ENCODE measurements at regions not wholly inside any gene's neighbourhood (a gene's known extent, or its start where the extent isn't known, plus 50 kb on each side); places are given as distances from the start of the nearest gene placed in this dataset.
"Not testable (repeated sequence)": the region's sequence is repeated elsewhere in the genome, so short reads cannot be mapped to it uniquely, and the experiment has no call there.

- Mint-ChIP-seq H3K36me3 (ENCODE audit: insufficient read depth) (no peaks in the 10 kb centered on the region), H3K27me3 (peaks cover 3% of the 10 kb centered on the region), H3K27ac (no peak overlapping the region), H3K4me1 (ENCODE audit: low read depth) (peaks cover 29% of the 10 kb centered on the region), H3K4me3 (ENCODE audit: low read depth) (no peak overlapping the region), H3K9me3 (ENCODE audit: low read depth) (no peaks in the 10 kb centered on the region)
- TF ChIP-seq CTCF (IDR thresholded peaks at IDR 0.05; ENCODE audit: unreplicated experiment), result no peak
- DNase-seq (ENCODE audit: low spot score, unreplicated experiment), result no peak
Observed at GRCh38 chr2:34808426-34808825, 1209.3 kb upstream of the FAM98A start.

GRCh38 chr2:34806891-34807290 is 1207.8 kb upstream of the FAM98A start:
- TF ChIP-seq CTCF (IDR thresholded peaks at IDR 0.05; ENCODE audit: unreplicated experiment), result no peak
- no peak overlapping the region for H3K4me3 Mint-ChIP-seq (ENCODE audit: low read depth)
- H3K9me3 Mint-ChIP-seq (ENCODE audit: low read depth), result no peaks in the 10 kb centered on the region
- no peaks in the 10 kb centered on the region for H3K36me3 Mint-ChIP-seq (ENCODE audit: insufficient read depth)
- no peak overlapping the region for H3K27ac Mint-ChIP-seq
- H3K27me3 Mint-ChIP-seq, result peaks cover 3% of the 10 kb centered on the region
- H3K4me1 Mint-ChIP-seq (ENCODE audit: low read depth), result peaks cover 27% of the 10 kb centered on the region
- no peak for DNase-seq (ENCODE audit: low spot score, unreplicated experiment)

- Mint-ChIP-seq H3K4me1 (ENCODE audit: low read depth) (peaks cover 27% of the 10 kb centered on the region), H3K27me3 (peaks cover 3% of the 10 kb centered on the region), H3K4me3 (ENCODE audit: low read depth) (no peak overlapping the region), H3K9me3 (ENCODE audit: low read depth) (no peaks in the 10 kb centered on the region), H3K36me3 (ENCODE audit: insufficient read depth) (no peaks in the 10 kb centered on the region), H3K27ac (no peak overlapping the region)
- no peak for TF ChIP-seq CTCF (IDR thresholded peaks at IDR 0.05; ENCODE audit: unreplicated experiment)
- DNase-seq (ENCODE audit: low spot score, unreplicated experiment), result no peak
Observed at GRCh38 chr2:34806396-34806795, 1207.3 kb upstream of the FAM98A start.

GRCh38 chr2:34799556-34799955 is 1200.5 kb upstream of the FAM98A start:
- TF ChIP-seq CTCF (IDR thresholded peaks at IDR 0.05; ENCODE audit: unreplicated experiment), result no peak
- Mint-ChIP-seq H3K9me3 (ENCODE audit: low read depth) (no peaks in the 10 kb centered on the region), H3K27ac (no peak overlapping the region), H3K4me3 (ENCODE audit: low read depth) (no peak overlapping the region), H3K36me3 (ENCODE audit: insufficient read depth) (no peaks in the 10 kb centered on the region), H3K27me3 (no peaks in the 10 kb centered on the region), H3K4me1 (ENCODE audit: low read depth) (peaks cover 7% of the 10 kb centered on the region)
- no peak for DNase-seq (ENCODE audit: low spot score, unreplicated experiment)

DNA sequence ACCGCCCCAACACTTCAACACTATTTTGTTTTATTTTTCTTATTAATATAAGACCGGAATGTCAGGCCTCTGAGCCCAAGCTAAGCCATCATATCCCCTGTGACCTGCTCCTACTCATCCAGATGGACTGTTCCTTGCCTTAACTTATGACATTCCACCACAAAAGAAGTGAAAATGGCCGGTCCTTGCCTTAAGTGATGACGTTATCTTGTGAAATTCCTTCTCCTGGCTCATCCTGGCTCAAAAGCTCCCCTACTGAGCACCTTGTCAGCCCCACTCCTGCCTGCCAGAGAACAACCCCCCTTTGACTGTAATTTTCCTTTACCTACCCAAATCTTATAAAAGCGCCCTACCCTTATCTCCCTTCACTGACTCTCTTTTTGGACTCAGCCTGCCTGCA is 1196.5 kb upstream of the FAM98A start:
- not testable (repeated sequence) for H3K27ac Mint-ChIP-seq; H3K4me3 Mint-ChIP-seq (ENCODE audit: low read depth); H3K4me1 Mint-ChIP-seq (ENCODE audit: low read depth); H3K9me3 Mint-ChIP-seq (ENCODE audit: low read depth); DNase-seq (ENCODE audit: low spot score, unreplicated experiment); H3K36me3 Mint-ChIP-seq (ENCODE audit: insufficient read depth)
- peaks cover 14% of the 10 kb centered on the region for H3K27me3 Mint-ChIP-seq

DNA sequence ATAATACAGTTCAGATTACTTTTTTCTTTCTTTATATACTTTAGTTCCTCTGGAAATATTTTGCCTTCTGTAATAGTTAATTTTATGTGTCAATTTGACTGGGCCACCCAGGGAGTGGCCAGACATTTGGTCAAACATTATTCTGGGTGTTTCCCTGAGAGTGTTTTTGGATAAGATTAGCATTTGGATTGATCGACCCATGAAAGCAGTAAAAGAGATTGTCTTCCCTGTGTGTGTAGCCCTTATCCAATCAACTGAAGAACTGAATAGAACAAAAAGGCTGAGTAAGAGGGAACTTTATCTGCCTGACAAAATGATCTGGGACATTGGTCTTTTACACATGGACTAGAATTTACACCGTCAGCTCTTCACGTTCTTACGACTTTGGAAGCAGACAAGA is 1190.1 kb upstream of the FAM98A start:
- Mint-ChIP-seq H3K9me3 (ENCODE audit: low read depth) (peaks cover 4% of the 10 kb centered on the region), H3K27me3 (peaks cover 19% of the 10 kb centered on the region), H3K27ac (peak overlapping the region; percentile 15), H3K36me3 (ENCODE audit: insufficient read depth) (no peaks in the 10 kb centered on the region), H3K4me1 (ENCODE audit: low read depth) (peaks cover 21% of the 10 kb centered on the region), H3K4me3 (ENCODE audit: low read depth) (no peak overlapping the region)
- DNase-seq (ENCODE audit: low spot score, unreplicated experiment), result no peak
- no peak for TF ChIP-seq CTCF (IDR thresholded peaks at IDR 0.05; ENCODE audit: unreplicated experiment)
